GDM1 (cell line): ENCODE measurements at regions not wholly inside any gene's neighbourhood (a gene's known extent, or its start where the extent isn't known, plus 50 kb on each side); places are given as distances from the start of the nearest gene placed in this dataset.

Experiments
- DNase-seq: peaks from one replicate; lab custom pipeline; 2025; lab: John Stamatoyannopoulos, UW

- no peak for DNase-seq
Measured at GRCh38 chr16:51430716-51431369, 279.8 kb upstream of the SALL1 start.

DNA sequence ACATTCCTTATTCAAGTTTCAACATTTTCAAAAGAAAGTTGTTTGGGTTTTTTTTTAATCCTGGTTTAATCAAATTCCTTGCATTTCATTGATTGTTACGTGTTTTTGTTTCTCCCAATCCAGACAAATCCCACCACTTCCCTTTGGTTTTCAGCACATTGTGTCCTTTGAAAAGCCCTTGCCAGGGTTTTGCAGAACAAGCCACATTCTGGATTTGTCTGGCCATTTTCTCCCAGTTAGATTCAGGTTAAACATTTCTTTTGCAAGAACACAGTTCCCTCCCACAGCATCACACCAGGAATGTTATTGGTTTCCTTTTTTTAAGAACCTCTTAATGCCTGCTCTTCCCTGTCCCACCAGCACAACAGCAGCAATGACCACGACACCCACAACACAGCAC is 278.0 kb upstream of the SALL1 start:
- no peak for DNase-seq

DNA sequence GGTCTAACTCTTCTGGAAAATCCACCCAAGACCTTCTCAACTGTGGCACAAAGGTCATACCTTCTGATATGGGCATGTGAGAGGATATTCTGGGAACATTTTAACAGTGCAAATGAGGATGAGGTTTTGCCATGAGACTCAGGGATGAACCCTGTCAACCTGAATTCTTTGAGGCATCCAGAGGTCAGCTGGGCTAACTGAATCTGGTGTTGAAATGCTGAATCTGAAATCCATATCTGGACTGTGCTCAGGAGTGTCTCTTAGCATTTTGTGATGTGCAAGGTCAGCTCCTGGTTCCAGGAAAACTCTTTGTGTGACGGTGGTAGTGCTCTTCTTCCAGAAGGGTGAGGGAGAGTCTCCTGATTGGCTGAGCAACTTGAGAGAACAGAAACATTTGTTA is 276.0 kb upstream of the SALL1 start:
- no peak for DNase-seq

DNA sequence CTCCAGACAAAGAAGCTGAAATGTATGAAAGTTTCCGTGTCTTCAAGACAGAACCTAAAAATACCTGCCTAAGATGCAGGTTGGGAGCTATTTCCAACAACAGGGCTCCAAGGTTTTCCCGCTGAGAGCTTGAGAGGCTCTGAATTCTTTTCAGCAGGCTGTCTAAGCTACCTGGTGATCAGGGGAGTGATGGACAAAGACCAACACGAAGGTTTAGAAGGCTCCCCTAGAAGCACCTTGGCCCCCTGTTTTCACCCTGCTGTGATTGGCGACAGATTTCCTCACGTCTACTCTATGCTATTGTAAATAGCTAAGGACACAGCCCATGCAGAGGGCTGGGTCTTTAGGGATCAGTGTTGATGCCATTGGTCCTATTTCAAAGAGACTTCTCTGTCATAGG is 275.2 kb upstream of the SALL1 start:
- no peak for DNase-seq

- DNase-seq: no peak
Measured at GRCh38 chr16:51420247-51420646, 269.2 kb upstream of the SALL1 start.

DNA sequence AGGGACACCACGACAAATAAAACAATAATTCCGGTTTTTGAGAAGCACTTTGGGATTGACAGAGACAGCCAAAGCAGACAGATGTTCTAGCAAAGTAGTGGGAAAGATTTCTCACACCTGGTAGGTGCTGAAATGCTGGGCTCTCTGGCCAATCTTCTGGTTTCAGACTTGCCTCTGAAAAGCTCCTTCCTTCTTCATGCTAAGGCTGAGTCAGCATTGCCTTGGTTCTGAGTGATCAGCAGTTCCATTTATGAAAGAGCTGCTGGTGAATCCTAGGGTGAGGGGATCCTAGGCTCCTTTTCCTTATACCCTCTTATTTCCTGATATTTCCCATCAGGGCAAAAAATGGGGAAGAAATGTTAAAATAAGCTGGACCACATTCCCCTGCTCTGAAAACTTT is 268.7 kb upstream of the SALL1 start:
- DNase-seq: no peak

DNA sequence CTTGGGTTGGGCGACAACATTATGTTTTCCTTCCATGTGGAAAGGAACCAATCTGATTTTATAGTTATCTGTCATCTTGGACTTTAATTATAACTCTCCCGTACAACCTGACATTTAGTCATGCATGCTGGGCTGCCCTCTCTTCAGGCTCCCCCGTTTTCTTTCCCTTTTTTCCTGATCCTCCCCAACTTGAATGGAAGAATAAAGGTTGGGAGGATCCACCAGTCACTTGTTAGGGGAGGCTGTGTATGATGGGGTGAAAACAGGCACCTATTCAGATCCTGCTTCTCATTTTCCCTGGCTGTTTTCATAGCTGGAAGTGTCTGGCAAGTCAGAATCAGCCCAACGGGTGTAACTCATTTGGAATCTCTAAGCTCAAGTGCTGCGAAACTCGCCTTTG is 267.2 kb upstream of the SALL1 start:
- DNase-seq: no peak

DNA sequence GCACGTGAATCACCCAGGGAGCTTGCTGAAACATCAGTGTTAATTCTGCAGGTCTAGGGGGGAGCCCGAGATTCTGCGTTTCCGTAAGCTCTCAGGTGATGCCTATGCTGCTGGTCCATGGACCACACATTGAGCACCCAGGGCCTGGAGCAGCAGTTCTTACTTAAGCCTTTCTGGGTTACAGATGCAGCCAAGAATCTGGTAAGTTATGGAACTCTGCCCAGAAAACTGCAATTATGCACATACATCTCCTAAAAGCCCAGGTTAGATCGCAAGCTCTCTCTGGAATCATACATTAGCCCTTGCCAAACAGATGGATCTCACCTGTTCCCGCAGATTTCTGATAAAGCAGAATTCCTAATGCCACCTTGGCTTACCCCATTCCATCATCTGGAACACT is 265.9 kb upstream of the SALL1 start:
- no peak for DNase-seq

DNA sequence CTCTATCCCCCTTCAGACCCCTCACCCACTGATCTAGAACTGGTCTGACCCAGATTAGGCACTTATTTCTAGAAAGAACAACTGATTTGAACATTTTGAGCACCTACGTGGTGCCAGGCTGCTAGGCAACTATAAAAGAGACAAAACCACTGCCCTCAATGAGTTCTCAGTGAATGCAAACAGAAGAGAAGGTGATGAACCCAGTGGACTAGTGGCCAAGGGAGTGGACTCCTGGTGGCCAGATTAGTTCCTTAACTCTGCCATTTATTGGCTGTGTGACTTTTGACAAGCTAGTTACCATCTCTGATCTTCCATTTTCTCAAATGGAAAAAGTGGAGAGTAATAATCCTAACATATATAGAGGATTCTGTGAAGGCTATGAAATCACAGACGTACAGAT is 259.1 kb upstream of the SALL1 start:
- no peak for DNase-seq

GRCh38 chr16:51409001-51409675 is 258.1 kb upstream of the SALL1 start:
- no peak for DNase-seq

- no peak for DNase-seq
Measured at GRCh38 chr16:51408357-51408756, 257.3 kb upstream of the SALL1 start.

DNA sequence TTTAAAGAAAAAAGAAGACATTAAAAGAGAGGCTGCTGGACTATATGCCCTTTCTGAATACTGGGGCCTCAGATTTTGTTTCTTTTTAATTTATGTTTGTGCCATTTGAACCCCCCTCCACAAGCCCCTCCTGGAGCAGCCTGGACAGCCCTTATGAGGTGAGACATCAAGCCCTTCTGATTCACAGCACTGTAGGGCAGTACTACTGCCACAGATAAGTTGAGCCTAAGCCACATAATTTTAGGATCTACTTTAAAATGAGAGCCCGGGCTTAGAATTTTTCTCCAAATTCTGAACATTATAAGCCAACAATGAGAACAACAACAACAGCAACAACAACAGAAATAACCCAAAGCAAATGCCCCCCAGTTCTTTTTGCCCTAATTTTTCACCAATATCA is 256.9 kb upstream of the SALL1 start:
- DNase-seq: no peak

DNA sequence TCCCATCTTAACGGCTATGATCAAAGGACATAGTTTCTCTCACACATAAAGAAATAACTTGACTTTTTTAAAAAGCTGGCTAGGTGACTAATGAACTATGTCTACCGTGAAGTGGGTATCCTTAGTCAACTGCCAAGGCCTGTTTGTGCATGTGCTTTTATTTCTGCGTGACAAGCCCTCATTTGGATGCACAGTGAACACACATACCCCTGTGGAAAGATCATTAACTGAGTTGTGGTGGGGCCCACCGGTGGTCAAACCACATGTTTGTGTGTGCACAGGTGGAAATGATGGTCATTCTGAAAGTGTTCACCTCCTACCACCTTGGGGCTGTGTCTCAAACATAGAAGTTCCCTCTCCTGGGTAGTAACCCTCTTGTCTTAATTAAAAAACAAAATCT is 256.1 kb upstream of the SALL1 start:
- no peak for DNase-seq

GRCh38 chr16:51405361-51405760 is 254.3 kb upstream of the SALL1 start:
- DNase-seq: no peak

DNA sequence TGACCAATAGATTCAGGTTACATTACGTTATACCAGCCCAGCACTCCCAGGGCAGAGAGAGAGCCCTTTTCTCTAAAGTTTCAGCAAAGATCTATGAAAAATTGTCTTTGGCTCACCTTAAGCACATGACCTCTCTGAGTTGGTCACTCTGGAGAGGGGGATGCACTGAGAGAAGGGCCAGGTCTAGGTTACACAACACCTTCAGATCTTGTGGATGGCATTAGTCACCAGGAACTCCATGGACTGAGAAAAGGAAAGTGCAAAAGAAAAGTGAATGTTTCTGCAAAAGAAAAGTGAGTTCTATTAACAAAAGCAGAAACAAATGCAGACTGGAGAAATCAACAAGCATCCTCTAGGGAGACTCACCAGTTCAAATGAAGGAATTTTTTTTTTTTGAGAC is 253.3 kb upstream of the SALL1 start:
- no peak for DNase-seq

- DNase-seq: no peak
Measured at GRCh38 chr16:51402785-51403184, 251.7 kb upstream of the SALL1 start.

DNA sequence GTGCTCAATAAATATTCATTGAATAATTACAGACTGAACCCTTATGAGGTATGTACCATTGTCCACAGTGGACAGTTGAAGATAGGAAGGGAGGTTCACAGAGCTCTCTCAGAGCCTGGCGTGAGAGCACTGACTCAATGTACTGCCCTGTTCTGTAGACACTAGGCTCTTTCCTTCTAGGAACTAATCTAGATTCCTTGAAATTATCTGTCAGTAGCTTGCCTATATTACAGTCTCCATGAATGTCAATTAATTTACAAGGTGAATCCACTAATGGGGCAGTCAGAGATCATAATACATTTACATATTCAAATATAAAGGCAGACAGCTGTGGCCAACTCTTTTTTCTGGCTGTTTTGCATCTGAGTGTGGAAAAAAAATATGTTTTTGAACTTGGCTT is 251.2 kb upstream of the SALL1 start:
- no peak for DNase-seq

DNA sequence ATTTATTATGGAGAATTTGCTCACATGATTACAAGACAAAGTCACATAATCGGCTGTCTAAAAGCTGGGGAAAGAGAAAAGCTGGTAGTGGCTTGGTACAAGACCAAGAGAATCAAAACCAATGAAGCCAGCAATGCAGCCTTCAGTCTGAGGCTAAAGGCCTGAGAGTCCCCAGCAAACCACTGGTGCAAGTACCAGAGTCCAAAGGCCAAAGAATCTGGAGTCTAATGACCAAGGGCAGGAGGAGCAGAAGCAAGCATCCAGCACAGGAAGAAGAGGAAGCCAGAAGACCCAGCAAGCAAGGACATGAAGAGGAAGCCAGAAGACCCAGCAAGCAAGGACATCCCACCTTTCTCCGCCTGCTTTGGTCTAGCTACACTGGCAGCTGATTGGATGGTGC is 250.6 kb upstream of the SALL1 start:
- DNase-seq: no peak

DNA sequence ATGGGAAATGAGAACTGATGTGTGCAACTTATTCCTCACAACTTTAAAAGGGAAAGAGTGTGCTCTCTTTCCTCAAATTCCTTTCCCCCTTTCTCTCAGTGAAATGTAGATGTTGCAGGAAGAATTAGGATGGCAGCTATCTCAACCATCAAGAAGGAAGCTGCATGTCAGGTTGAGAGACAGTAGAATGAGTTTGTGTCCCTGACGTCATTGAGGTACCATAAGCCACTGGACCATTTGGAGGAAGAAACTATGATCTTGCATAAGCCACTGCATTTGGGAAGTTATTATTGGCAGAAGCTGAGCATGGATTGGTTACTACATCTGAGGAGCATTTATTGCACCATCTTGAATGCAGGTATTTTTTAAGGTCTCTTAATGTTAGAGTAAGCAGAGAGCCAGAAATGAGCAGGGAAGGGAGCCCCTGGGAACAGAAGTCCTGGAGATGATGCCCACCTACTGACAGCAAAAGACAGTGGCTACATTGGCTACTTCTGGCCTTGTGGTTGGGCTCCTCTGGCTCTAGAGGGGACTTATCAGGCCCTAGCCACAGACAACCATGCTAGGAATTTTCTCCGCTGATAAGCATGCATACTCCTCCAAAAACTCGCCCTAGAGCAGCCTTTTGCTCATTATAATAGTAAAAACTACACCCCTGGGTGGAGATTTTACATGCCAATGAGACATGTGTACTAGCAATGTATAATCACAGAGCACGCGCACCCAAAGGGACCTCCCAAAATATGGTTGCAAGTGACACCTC is 249.0 kb upstream of the SALL1 start:
- no peak for DNase-seq

DNA sequence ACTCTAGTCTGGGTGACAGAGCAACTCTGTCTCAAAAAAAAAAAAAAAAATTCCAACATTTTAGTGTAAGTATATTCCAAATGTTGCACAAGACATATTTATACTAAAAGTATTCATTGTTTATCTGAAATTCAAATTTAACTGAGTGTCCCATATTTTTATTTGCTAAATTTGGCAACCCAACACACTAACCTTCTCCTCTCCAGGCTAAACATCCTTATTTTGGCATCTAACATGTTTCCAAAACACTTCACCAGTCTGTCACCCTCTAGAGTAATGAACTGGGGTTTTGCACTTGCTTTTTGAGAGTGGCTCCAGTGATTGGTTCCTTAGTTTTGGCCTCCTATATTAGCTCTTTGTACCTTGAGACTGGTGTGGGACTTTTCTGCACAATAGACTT is 243.4 kb upstream of the SALL1 start:
- DNase-seq: no peak

GRCh38 chr16:51393381-51394005 is 242.4 kb upstream of the SALL1 start:
- DNase-seq: no peak

DNA sequence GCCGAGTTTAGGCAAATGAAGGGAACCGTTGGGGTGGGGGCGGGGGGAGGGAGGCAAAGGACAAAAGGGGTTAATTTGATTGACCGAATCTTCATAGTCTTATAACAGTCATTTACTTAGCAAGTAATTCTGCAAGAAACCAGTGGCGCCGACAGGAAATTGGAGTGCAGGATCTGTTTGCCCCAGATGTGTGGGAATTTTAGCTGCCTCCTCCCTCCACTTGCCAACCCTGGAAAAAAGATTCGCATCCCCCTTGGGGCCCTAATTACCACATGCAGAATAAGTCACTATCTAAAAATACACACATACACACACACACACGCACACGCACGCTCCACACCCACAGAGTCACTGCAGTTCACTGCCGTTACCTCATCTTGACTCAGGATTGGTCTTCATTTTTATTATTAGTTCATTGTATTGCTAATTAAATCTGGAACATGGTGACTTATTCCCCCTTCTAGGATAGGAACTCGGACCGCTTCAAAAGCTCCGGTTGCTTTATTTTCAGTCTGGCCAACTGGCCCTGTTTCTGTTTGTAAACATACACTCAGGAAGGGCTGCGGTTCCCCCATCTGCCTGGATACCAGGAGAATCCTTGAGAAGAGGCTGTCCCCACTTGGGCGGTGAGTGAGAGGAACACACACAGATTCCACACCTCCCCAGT is 241.6 kb upstream of the SALL1 start:
- DNase-seq: no peak
